WTC11 (cell line): ENCODE measurements at regions not wholly inside any gene's neighbourhood (a gene's known extent, or its start where the extent isn't known, plus 50 kb on each side); places are given as distances from the start of the nearest gene placed in this dataset.

ENCODE experiments used
- ATAC-seq: fragments of 200-7000 bp; cut with Tn5 transposase; 2 replicates; pipeline ENCODE4 v1.10.0; 2021; ENCODE audit warnings: mild to moderate bottlenecking, moderate library complexity
- CTCF ChIA-PET: fragments of 300-600 bp; sonication (Branson Sonifier 250); formaldehyde crosslinking; loops from one replicate; lab custom pipeline; 2021; ENCODE audit warnings: antibody characterized with exemption; lab: Charles Lee
- POLR2A ChIA-PET: fragments of 350-600 bp; sonication (Branson Sonifier 250); formaldehyde crosslinking; loops from one replicate; lab custom pipeline; 2021; ENCODE audit warnings: antibody characterized with exemption; lab: Charles Lee
- DNase-seq: peaks from one replicate; pipeline ENCODE4 v3.0.0; 2021; ENCODE audit warnings: low spot score
- H3K27ac Mint-ChIP-seq: 2 replicates; pipeline ENCODE4 v1.8.0; 2021; ENCODE audit warnings: mixed read lengths
- H3K27me3 Mint-ChIP-seq: 2 replicates; pipeline ENCODE4 v1.8.0; 2021; ENCODE audit warnings: low read depth, mild to moderate bottlenecking, moderate library complexity, mixed read lengths
- H3K36me3 Mint-ChIP-seq: 2 replicates; pipeline ENCODE4 v1.8.0; 2021; ENCODE audit warnings: mixed read lengths
- H3K4me1 Mint-ChIP-seq: 2 replicates; pipeline ENCODE4 v1.8.0; 2022; ENCODE audit warnings: mixed read lengths
- H3K4me3 Mint-ChIP-seq: 2 replicates; pipeline ENCODE4 v1.8.0; 2021; ENCODE audit warnings: mild to moderate bottlenecking, moderate library complexity, mixed read lengths
- H3K9me3 Mint-ChIP-seq: 2 replicates; pipeline ENCODE4 v1.8.0; 2021; ENCODE audit warnings: mixed read lengths
- ATF6 ChIP-seq: sonication (generic); formaldehyde crosslinking; IDR thresholded peaks from 2 replicates; pipeline ENCODE4 v1.8.1; 2023; ENCODE audit warnings: mild to moderate bottlenecking, missing genetic modification reagents
- ESRRA ChIP-seq: sonication (generic); formaldehyde crosslinking; IDR thresholded peaks from 2 replicates; pipeline ENCODE4 v1.8.1; 2022; ENCODE audit warnings: mild to moderate bottlenecking, missing genetic modification reagents, borderline replicate concordance
- FOXK1 ChIP-seq: sonication (generic); formaldehyde crosslinking; IDR thresholded peaks from 2 replicates; pipeline ENCODE4 v1.8.0; 2022; ENCODE audit warnings: mild to moderate bottlenecking, moderate library complexity, missing genetic modification reagents
- GABPB1 ChIP-seq: sonication (generic); formaldehyde crosslinking; IDR thresholded peaks from 2 replicates; pipeline ENCODE4 v1.8.1; 2023; ENCODE audit warnings: mild to moderate bottlenecking, missing genetic modification reagents
- NFYB ChIP-seq: sonication (generic); formaldehyde crosslinking; conservative IDR thresholded peaks from 2 replicates; pipeline ENCODE4 v1.8.0; 2022; ENCODE audit warnings: low read depth, missing genetic modification reagents
- NR2C2 ChIP-seq: sonication (generic); formaldehyde crosslinking; IDR thresholded peaks from 2 replicates; pipeline ENCODE4 v1.8.0; 2022; ENCODE audit warnings: mild to moderate bottlenecking, missing genetic modification reagents
- STAT6 ChIP-seq: sonication (generic); formaldehyde crosslinking; conservative IDR thresholded peaks from 2 replicates; pipeline ENCODE4 v1.8.1; 2023; ENCODE audit warnings: mild to moderate bottlenecking, low read depth, missing genetic modification reagents, moderate library complexity
- TP53 ChIP-seq: sonication (generic); formaldehyde crosslinking; IDR thresholded peaks from 2 replicates; pipeline ENCODE4 v1.8.1; 2023; ENCODE audit warnings: mild to moderate bottlenecking, missing genetic modification reagents
- ZMAT4 ChIP-seq: fragments of 250-450 bp; sonication (Bioruptor Pico); IDR thresholded peaks from 2 replicates; pipeline ENCODE4 v1.9.0; 2021; ENCODE audit warnings: mild to moderate bottlenecking
- ZNF232 ChIP-seq: sonication (generic); formaldehyde crosslinking; IDR thresholded peaks from 2 replicates; pipeline ENCODE4 v1.8.0; 2022; ENCODE audit warnings: mild to moderate bottlenecking, missing genetic modification reagents
- ZNF281 ChIP-seq: sonication (generic); formaldehyde crosslinking; IDR thresholded peaks from 2 replicates; pipeline ENCODE4 v1.8.0; 2023; ENCODE audit warnings: mild to moderate bottlenecking, missing genetic modification reagents
- ZNF532 ChIP-seq: fragments of 250-450 bp; sonication (Bioruptor Pico); IDR thresholded peaks from 2 replicates; pipeline ENCODE4 v1.9.0; 2021; ENCODE audit warnings: mild to moderate bottlenecking, borderline replicate concordance
- ZSCAN18 ChIP-seq: fragments of 250-450 bp; sonication (Bioruptor Pico); IDR thresholded peaks from 2 replicates; pipeline ENCODE4 v2.1.2; 2022; ENCODE audit warnings: mild to moderate bottlenecking, moderate library complexity

GRCh38 chr18:27423581-27423980 is 238.5 kb upstream of the CHST9 start (continued):
- no peak for TF ChIP-seq ESRRA (CRISPR knock-in tag)
- TF ChIP-seq STAT6 (CRISPR knock-in tag), result no peak

GRCh38 chr18:27419646-27420045 is 234.5 kb upstream of the CHST9 start:
- H3K27ac Mint-ChIP-seq, result no peak overlapping the region
- peaks cover 2% of the 10 kb centered on the region for H3K4me1 Mint-ChIP-seq
- no peak for ATAC-seq

More at GRCh38 chr18:27419646-27420045, 234.5 kb upstream of the CHST9 start:
- Mint-ChIP-seq H3K4me3 (no peak overlapping the region), H3K27me3 (no peaks in the 10 kb centered on the region), H3K9me3 (no peaks in the 10 kb centered on the region), H3K36me3 (no peaks in the 10 kb centered on the region)
- ChIA-PET POLR2A (no interaction called here), CTCF (interaction anchor here (1.3 kb wide), 1 partner anchor 185 kb away, joined by 3 read pairs; no protein-coding TSS in a partner anchor)
- no peak for DNase-seq
- TF ChIP-seq ATF6 (CRISPR knock-in tag) (no peak), ZNF532 (CRISPR knock-in tag) (no peak), TP53 (CRISPR knock-in tag) (no peak), ZNF281 (CRISPR knock-in tag) (no peak), ZMAT4 (no peak), NFYB (CRISPR knock-in tag) (no peak), NR2C2 (CRISPR knock-in tag) (no peak), ZSCAN18 (CRISPR knock-in tag) (no peak), ZNF232 (CRISPR knock-in tag) (no peak), GABPB1 (CRISPR knock-in tag) (no peak), FOXK1 (no peak)
